ENCODE measurements at regions not wholly inside any gene's neighbourhood (a gene's known extent, or its start where the extent isn't known, plus 50 kb on each side); places are given as distances from the start of the nearest gene placed in this dataset.

- peaks cover 7% of the 10 kb centered on the region for H3K27me3 Mint-ChIP-seq (ENCODE audit: low read depth)
- no peaks in the 10 kb centered on the region for H3K4me1 Mint-ChIP-seq (ENCODE audit: low read depth)
- no peaks in the 10 kb centered on the region for H3K36me3 Mint-ChIP-seq (ENCODE audit: low read depth)
- no peak overlapping the region for H3K27ac Mint-ChIP-seq
- CTCF ChIA-PET: no interaction called here
- intact Hi-C loops (cut with micrococcal nuclease): no loop called here
- no peak for DNase-seq
- no peak overlapping the region for H3K4me3 Mint-ChIP-seq
- H3K9me3 Mint-ChIP-seq: no peaks in the 10 kb centered on the region
These were observed 51.2 kb upstream of the PALS2 start for GRCh38 chr7:24521917-24522623.

Measured in activated naive CD4-positive, alpha-beta T cell treated with anti-CD3 and anti-CD28 coated beads for 36 hours (primary cell).